ENCODE measurements at regions not wholly inside any gene's neighbourhood (a gene's known extent, or its start where the extent isn't known, plus 50 kb on each side); places are given as distances from the start of the nearest gene placed in this dataset.

DNA sequence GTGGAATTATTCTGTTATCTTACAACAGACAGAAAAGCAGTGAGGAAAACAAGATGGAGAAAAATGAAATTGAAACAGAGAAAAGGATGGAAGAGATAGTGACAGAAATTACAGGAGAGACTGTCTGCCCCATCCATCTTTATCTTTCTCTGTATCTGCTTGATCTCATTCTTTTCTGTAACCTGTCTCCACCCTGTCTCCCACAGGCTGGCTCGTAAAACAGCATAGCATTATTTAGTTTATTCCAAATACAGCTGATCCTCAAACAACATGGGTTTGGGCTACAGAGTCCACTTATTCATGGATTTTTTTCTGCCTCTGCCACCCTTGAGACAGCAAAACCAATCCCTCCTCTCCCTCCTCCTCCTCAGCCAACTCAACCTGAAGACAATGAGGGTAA lies 482.3 kb upstream of the JARID2 start:
- TF ChIP-seq CTCF (IDR thresholded peaks at IDR 0.05): no peak
- no peak overlapping the region for H3K4me3 ChIP-seq
- DNase-seq (ENCODE audit: low spot score): no peak
- H3K27ac ChIP-seq: no peak overlapping the region

GRCh38 chr6:14765106-14765505 lies 480.8 kb upstream of the JARID2 start:
- DNase-seq (ENCODE audit: low spot score): no peak
- no peak overlapping the region for H3K27ac ChIP-seq
- no peak for TF ChIP-seq CTCF (IDR thresholded peaks at IDR 0.05)
- no peak overlapping the region for H3K4me3 ChIP-seq

DNA sequence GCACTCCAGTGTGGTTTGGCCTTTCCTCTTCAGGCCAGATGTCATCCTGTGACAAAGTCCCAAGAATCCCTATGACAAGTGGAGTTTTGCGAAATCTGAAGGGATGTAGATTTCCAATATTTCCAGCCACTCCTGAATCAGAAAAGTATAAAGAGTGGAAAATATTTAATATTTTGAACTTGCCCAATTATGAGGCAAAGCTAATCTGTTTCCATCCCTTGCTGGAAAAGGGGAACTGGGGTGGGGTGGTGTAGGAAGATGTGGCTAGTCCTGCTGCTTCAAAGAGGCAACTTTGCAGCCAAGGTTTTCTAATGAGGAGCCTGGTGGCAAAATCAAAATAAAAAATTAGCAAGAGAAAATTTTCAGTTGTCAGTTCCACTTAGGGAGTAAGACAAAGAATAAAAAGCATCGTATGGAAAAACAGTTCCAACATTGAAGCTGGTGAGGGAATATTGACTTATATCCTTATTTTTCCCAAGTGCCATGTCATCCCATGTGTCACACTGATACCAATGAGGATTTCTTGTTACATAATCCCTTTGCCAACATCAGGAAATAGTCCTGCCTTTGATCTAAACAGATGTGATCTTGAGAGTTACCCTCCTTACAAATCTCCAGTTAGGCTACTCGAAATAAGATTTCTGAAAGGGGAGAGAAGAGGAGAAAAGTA lies 480.0 kb upstream of the JARID2 start:
- no peak for TF ChIP-seq CTCF (IDR thresholded peaks at IDR 0.05)
- DNase-seq (ENCODE audit: low spot score): no peak
- Histone ChIP-seq H3K4me3 (no peak overlapping the region), H3K27ac (no peak overlapping the region)

DNA sequence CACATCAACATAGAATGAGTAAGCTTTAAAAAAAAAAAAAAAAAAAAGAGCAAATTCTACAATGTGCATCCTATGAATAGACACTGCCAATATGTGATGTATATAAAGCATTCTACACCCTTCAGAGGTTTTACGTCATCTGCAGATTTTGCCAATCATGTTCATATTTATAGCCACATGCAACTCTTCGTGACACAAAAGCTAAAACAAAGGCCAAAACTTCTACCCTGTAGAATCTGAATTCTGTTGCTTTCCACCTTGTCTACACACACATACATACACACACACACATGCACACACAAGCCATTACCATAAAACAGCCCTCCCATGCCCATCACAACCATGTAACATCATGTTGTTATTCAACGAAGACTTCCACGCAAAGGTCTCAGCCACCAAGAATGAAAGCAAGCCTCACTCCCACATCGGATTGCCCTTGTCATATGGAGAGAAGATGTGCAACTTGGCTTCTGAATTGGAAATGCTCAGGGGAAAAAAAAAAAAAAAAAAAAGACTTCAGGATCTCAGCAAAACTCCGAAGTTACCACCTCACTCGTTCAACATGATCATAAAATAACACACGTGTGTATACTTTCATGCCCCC lies 479.4 kb upstream of the JARID2 start:
- Histone ChIP-seq H3K27ac (no peak overlapping the region), H3K4me3 (no peak overlapping the region)
- no peak for TF ChIP-seq CTCF (IDR thresholded peaks at IDR 0.05)
- DNase-seq (ENCODE audit: low spot score): no peak

DNA sequence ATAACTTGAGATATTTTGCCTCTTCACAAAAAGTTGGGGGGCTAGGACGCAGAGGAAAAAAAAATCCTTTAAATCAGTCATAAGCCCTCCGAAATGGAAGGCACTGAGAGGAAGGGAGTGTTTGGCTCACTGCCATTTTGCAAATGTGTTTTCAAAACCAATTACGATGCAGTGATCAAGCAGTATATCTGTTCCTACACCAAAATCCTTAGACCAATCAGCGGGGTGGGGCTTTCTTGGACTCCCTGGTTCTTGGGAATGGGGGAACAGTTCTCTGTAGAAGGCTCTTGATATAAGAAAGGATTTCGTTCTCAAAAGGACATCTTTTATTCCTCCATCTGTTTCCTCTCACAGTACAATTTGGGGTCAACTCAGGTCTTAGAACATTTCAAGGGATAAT lies 478.6 kb upstream of the JARID2 start:
- Histone ChIP-seq H3K4me3 (no peak overlapping the region), H3K27ac (no peak overlapping the region)
- no peak for DNase-seq (ENCODE audit: low spot score)
- TF ChIP-seq CTCF (IDR thresholded peaks at IDR 0.05): no peak

- no peak overlapping the region for H3K27ac ChIP-seq
- H3K4me3 ChIP-seq: no peak overlapping the region
- no peak for TF ChIP-seq CTCF (IDR thresholded peaks at IDR 0.05)
- DNase-seq (ENCODE audit: low spot score): no peak
Measured at GRCh38 chr6:14770040-14770439, 475.8 kb upstream of the JARID2 start.

DNA sequence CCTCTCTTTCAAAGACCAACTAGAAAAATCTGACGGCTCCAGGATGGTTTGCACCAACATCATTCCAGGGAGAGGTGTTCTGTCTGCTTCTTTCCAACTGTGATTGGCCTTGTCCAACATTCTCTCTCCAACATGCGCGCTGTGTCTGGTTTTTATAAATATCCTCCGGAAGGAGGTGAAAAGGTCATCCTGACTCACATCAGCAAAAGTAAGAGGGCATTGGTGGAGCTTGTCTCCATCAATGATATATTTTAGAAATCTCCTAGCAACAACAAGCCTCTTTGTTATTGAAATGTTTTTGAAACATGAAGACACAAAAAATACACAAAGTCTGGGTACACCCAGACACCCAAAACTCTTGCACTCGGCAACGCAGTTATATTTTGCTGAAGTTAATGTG lies 475.3 kb upstream of the JARID2 start:
- no peak for DNase-seq (ENCODE audit: low spot score)
- H3K4me3 ChIP-seq: no peak overlapping the region

More for the DNA sequence above, 475.3 kb upstream of the JARID2 start:
- no peak overlapping the region for H3K27ac ChIP-seq
- no peak for TF ChIP-seq CTCF (IDR thresholded peaks at IDR 0.05)

Measured in coronary artery (tissue), 2 donors.